Nephron progenitor cell (in vitro differentiated cells): ENCODE measurements at regions not wholly inside any gene's neighbourhood (a gene's known extent, or its start where the extent isn't known, plus 50 kb on each side); places are given as distances from the start of the nearest gene placed in this dataset.

ENCODE experiments used
- DNase-seq: peaks from one replicate; pipeline ENCODE4 v3.0.0; 2021
- H3K27ac Mint-ChIP-seq: 2 replicates; pipeline ENCODE4 v1.8.0; 2021; ENCODE audit warnings: mild to moderate bottlenecking, moderate library complexity, mixed read lengths
- H3K27me3 Mint-ChIP-seq: 2 replicates; pipeline ENCODE4 v1.8.0; 2021; ENCODE audit warnings: mild to moderate bottlenecking, low read depth, mixed read lengths; ENCODE audit not compliant: poor library complexity
- H3K36me3 Mint-ChIP-seq: 2 replicates; pipeline ENCODE4 v1.8.0; 2021; ENCODE audit warnings: low read depth, mixed read lengths
- H3K4me1 Mint-ChIP-seq: 2 replicates; pipeline ENCODE4 v1.8.0; 2021; ENCODE audit warnings: mixed read lengths
- H3K4me3 Mint-ChIP-seq: 2 replicates; pipeline ENCODE4 v1.8.0; 2021; ENCODE audit warnings: mild to moderate bottlenecking, moderate library complexity, mixed read lengths
- H3K9me3 Mint-ChIP-seq: 2 replicates; pipeline ENCODE4 v1.8.0; 2021; ENCODE audit warnings: mild to moderate bottlenecking, moderate library complexity, mixed read lengths
- CTCF ChIP-seq: fragments of 200-600 bp; sonication (generic); IDR thresholded peaks from 2 replicates; pipeline ENCODE4 v1.5.0; 2021; ENCODE audit warnings: antibody characterized with exemption

GRCh38 chr1:41980827-41981653, 62.3 kb upstream of the HIVEP3 start:
- no peak for DNase-seq
- no peaks in the 10 kb centered on the region for H3K4me1 Mint-ChIP-seq
- TF ChIP-seq CTCF: no peak
- H3K36me3 Mint-ChIP-seq: no peaks in the 10 kb centered on the region
- no peaks in the 10 kb centered on the region for H3K9me3 Mint-ChIP-seq
- no peak overlapping the region for H3K27ac Mint-ChIP-seq
- no peak overlapping the region for H3K4me3 Mint-ChIP-seq
- H3K27me3 Mint-ChIP-seq: peaks cover 12% of the 10 kb centered on the region

- no peak for DNase-seq
- Mint-ChIP-seq H3K4me3 (no peak overlapping the region), H3K27me3 (peaks cover 9% of the 10 kb centered on the region), H3K4me1 (no peaks in the 10 kb centered on the region), H3K9me3 (no peaks in the 10 kb centered on the region), H3K36me3 (no peaks in the 10 kb centered on the region), H3K27ac (peak overlapping the region; percentile 66)
- no peak for TF ChIP-seq CTCF
These were observed 60.3 kb upstream of the HIVEP3 start for GRCh38 chr1:41978986-41979385.

GRCh38 chr1:41977326-41977725, 58.6 kb upstream of the HIVEP3 start:
- Mint-ChIP-seq H3K4me1 (no peaks in the 10 kb centered on the region), H3K27me3 (peaks cover 6% of the 10 kb centered on the region), H3K9me3 (no peaks in the 10 kb centered on the region)

GRCh38 chr1:41976671-41977070, 57.9 kb upstream of the HIVEP3 start:
- Mint-ChIP-seq H3K27ac (no peak overlapping the region), H3K4me3 (no peak overlapping the region), H3K27me3 (peaks cover 3% of the 10 kb centered on the region), H3K9me3 (no peaks in the 10 kb centered on the region), H3K4me1 (no peaks in the 10 kb centered on the region), H3K36me3 (no peaks in the 10 kb centered on the region)
- no peak for TF ChIP-seq CTCF
- no peak for DNase-seq

More at GRCh38 chr1:41977326-41977725, 58.6 kb upstream of the HIVEP3 start:
- Mint-ChIP-seq H3K4me3 (no peak overlapping the region), H3K27ac (no peak overlapping the region), H3K36me3 (no peaks in the 10 kb centered on the region)
- TF ChIP-seq CTCF: no peak
- no peak for DNase-seq

GRCh38 chr1:41975850-41976569, 57.3 kb upstream of the HIVEP3 start:
- Mint-ChIP-seq H3K4me1 (no peaks in the 10 kb centered on the region), H3K36me3 (no peaks in the 10 kb centered on the region), H3K9me3 (no peaks in the 10 kb centered on the region), H3K4me3 (no peak overlapping the region), H3K27me3 (peaks cover 3% of the 10 kb centered on the region), H3K27ac (no peak overlapping the region)
- no peak for TF ChIP-seq CTCF
- no peak for DNase-seq
